Neural progenitor cell (in vitro differentiated cells): ENCODE measurements at regions not wholly inside any gene's neighbourhood (a gene's known extent, or its start where the extent isn't known, plus 50 kb on each side); places are given as distances from the start of the nearest gene placed in this dataset.

Source experiments
- CTCF ChIP-seq: fragments of 200-600 bp; sonication (generic); IDR thresholded peaks from 2 replicates; pipeline ENCODE4 v1.5.1; 2017; ENCODE audit warnings: antibody characterized with exemption, mild to moderate bottlenecking
- EZH2 ChIP-seq: fragments of 200-600 bp; sonication (generic); IDR thresholded peaks from 2 replicates; pipeline ENCODE4 v1.6.1; 2017; ENCODE audit warnings: antibody characterized with exemption, mild to moderate bottlenecking, moderate library complexity
- EZH2phosphoT487 ChIP-seq: fragments of 200-600 bp; sonication (generic); IDR thresholded peaks from 2 replicates; pipeline ENCODE4 v1.6.1; 2017; ENCODE audit warnings: antibody characterized with exemption

- no peak for TF ChIP-seq CTCF
- TF ChIP-seq EZH2, result no peak
- no peak for TF ChIP-seq EZH2phosphoT487
Observed at GRCh38 chr9:108634204-108634603, 221.6 kb downstream of the ACTL7B start.
